ENCODE measurements at regions not wholly inside any gene's neighbourhood (a gene's known extent, or its start where the extent isn't known, plus 50 kb on each side); places are given as distances from the start of the nearest gene placed in this dataset.

DNA sequence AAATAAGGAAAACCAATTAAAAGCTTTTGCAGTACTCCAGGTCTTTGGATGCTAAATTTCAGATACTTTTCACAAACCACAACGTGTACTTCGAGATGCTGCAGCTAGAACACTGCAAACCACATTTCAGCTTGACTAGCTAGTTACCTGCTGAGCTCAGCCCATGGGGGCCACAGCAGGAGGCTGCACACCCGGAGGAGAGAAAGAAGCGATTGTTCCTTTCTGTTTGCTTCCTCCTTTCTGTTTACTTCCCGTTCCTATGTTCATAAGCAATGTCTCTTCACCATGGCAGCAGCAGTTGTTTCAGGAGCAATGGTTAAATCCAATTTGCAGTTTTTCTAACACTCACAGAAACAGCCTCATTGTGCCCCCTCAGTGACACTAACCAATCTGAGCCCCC lies 225.6 kb upstream of the FGGY start:
- DNase-seq, result no peak

DNA sequence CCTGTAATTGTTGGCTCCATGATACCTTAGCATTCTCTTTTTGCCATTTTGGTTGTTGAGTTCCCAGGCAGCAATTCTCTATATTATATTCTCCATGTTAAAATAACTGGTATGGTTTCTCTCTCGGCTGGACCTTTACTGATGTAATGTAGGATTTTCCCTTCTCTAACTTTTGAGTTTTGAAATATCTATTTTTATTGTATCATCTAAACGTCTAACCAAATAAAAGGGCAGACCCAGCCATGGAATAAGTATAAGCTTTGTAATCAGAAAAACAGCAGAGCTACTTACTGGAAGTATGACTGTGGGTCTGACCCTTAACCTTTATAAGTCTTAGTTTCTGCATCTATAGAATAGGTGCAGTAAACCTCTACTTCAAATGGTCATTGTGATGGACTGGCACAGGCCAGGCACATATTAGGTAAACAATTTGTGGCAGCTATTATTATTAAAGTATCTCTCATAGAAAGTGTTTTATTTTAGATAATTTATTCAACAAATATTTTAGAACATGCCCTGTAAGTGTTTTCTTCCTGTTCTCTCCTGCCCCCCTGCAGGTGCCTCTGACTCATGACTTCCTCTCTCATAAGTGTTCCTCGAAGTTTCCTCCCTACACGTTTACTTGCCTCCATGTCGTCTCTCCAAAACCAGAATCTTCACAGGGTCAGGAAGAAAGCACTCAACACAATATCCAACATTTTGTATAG lies 224.9 kb upstream of the FGGY start:
- no peak for DNase-seq

DNA sequence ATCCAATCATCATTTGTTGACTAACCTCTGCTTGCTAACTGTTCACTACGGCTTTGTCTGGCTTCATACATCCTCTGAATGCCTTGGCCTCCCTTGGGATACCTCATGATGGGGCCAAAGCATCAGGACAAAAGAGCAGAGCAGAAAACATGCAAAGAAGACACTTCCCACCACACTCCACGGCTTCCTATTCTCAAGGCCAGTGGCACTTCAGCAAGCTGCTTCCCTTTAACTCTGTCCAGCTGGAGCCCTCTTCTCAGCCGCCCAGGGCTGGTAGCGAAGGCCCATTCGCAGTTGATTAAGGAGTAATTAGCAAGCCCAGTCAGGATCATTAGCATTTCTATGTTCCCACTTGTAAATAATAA lies 224.3 kb upstream of the FGGY start:
- no peak for DNase-seq

GRCh38 chr1:59074598-59074997 lies 222.3 kb upstream of the FGGY start:
- DNase-seq, result no peak

GRCh38 chr1:59075021-59075420 lies 221.9 kb upstream of the FGGY start:
- DNase-seq, result no peak

GRCh38 chr1:59076612-59077011 lies 220.3 kb upstream of the FGGY start:
- no peak for DNase-seq

DNA sequence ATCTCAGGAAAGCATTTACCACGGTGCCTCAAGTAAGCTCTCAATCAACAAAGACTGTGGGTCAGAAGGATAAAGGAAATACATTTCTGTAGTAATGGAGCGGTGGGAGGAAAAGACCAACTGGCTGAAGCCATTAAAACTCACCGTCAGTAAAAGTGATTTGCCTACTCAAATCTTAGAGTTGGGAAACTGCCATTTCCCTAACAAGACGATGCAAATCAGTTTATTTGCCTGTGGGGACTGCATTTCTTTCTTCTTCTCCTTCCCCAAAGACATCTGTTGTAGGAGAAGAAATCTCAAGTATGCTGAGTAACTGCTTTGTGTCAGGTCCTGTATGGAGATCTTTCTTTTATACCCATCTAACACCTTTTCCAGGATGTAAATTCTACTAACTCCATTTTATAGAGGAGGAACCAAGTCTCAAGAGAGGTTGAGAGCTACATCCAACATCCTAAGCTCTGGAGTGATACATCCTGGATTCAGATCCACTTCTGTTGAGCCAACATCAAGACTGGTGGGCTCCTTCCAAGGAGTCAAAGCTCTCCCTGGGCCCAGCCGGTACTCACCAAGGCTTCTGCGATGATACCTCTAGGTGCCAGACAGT lies 219.3 kb upstream of the FGGY start:
- no peak for DNase-seq

GRCh38 chr1:59078070-59078800 lies 218.7 kb upstream of the FGGY start:
- DNase-seq, result no peak

DNA sequence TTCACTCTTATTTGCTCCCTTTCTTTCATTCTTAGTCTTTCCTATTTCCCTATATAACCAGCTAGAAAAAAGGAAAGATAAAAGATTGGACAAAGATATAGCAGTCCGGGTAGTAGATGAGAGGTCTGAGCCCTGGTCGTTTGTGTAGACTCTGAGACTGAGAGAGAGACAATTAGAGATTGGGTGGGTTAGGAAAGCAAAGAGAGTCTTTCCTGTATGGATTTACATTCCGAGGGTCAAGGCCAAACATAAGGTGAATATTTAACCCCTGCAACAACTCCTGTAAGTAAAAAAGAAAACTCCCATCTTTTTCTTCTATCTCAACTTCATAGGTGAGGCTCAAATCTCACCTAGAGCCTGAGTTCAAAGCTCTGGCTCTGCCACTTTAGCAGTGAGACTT lies 218.0 kb upstream of the FGGY start:
- no peak for DNase-seq

- no peak for DNase-seq
Observed at GRCh38 chr1:59079434-59080140, 217.3 kb upstream of the FGGY start.

GRCh38 chr1:59081181-59081580 lies 215.7 kb upstream of the FGGY start:
- no peak for DNase-seq

- no peak for DNase-seq
Observed at GRCh38 chr1:59081795-59082194, 215.1 kb upstream of the FGGY start.

DNA sequence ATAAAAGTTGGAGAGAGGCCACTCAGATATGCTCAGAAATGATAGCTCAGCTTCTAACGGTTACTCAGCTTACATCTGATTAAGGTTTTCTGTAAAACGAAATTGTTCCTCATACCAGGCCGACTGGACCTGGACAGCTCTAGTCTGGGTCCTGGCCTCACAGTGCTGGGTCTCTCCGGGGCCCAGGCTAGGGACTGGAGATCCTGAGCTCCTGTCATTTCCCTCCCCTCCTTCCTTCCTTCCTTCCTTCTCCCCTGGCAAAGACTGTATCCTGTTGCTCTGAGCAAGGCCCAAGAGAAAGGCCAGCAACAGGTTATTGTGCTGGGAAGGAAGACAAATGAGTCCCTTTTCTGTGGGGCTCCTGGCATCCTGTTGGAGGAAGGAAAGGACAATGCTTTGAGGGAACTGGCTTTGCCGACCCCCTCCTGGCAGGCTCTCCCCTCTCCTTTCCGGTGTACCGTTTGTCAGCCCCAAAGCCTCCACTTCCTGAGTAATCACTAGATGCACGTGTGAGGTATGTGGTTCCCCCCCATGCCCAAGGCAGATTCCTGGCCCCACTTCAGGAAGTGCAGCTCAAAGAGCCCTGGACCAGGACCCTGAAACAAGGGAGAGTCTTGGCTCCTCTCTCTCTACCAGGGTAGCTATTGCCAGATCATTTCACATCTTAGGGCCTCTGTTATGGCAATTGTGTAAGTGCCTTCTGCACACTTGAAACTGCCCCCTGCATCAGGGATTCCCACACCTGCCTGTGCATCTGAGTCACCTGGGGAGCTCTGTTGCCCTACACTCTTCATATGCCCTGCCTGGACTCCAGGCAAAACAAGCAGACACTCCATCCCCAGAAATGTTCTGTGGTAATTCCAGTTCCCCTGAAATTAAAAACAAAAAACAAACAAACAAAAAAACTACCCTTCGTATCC lies 212.7 kb upstream of the FGGY start:
- no peak for DNase-seq

DNA sequence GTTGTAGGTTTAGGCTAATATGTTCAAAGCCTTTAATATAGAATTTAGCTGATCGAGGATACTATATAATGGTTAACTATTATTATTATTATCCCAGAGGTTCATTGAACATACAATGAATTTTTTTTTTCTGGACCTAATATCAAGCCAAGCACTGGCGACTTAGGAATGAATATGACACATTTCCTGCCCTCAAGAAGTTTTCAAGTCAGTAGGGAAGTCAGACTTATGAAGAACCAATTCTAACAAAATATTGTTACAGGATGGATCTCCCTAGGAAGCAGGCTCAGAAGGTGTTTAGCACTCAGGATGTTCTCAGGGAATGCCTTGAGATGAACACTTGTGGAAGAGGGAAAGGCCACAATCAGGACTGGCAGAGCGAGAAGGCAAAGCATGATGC lies 211.8 kb upstream of the FGGY start:
- DNase-seq, result no peak

- DNase-seq, result no peak
Observed at GRCh38 chr1:59089036-59089798, 207.7 kb upstream of the FGGY start.

- DNase-seq, result no peak
Observed at GRCh38 chr1:59089922-59090457, 206.9 kb upstream of the FGGY start.

DNA sequence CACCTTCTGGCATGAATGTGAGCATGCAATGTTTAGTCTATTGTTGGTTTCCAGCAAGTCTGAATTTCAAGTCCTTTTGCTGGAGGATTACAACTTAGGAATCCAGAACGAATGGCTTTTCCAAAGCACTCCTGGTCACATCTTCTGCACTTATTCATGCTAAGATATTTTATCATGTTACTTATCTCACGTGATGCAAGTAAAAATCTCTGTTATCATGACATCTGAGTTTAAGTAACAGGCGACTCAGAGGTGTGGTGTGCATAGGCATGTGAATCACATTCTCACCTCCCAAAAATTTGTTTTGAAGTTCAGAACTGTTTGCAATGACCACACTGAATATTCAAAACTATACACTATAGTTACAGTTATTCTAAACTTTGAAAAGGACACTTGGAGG lies 204.8 kb upstream of the FGGY start:
- no peak for DNase-seq

- no peak for DNase-seq
Observed at GRCh38 chr1:59094001-59094400, 202.9 kb upstream of the FGGY start.

DNA sequence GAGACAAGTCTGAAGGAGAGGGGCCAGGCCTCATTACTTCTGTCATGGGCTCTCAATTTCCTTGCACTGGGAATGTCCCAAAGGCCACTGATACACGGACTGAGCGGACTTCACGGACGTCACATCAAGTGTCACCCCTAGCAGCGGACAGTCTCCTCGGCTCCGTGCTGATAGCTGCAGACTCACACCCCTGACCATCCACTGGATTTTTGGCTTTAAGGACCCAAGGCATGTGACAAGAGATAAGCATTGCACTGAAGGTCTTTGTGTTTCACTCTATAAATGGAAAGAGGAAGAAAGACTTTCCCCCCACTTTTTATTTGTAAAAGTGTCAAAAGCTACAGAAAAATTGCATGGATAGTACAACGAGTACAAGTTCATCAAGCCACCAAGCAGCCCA lies 200.4 kb upstream of the FGGY start:
- no peak for DNase-seq

DNA sequence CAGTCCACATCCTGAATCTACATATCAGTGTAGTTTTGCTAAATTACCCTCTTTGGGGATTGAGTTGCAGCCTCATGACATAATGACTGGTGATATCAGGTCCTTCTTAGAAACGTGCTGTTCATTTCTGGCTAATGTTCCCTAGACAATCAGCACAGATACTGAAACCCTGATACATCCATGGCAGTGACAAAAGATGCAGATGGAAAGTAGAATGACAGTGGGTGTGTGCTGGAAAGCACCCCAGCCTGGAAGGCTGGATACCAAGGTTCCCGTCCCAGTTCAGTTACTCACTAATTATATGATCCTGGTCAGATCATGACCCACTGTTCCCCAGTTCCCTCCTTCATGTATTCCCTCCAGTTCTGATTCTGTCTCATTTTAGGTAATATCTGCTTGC lies 198.2 kb upstream of the FGGY start:
- DNase-seq, result no peak

DNA sequence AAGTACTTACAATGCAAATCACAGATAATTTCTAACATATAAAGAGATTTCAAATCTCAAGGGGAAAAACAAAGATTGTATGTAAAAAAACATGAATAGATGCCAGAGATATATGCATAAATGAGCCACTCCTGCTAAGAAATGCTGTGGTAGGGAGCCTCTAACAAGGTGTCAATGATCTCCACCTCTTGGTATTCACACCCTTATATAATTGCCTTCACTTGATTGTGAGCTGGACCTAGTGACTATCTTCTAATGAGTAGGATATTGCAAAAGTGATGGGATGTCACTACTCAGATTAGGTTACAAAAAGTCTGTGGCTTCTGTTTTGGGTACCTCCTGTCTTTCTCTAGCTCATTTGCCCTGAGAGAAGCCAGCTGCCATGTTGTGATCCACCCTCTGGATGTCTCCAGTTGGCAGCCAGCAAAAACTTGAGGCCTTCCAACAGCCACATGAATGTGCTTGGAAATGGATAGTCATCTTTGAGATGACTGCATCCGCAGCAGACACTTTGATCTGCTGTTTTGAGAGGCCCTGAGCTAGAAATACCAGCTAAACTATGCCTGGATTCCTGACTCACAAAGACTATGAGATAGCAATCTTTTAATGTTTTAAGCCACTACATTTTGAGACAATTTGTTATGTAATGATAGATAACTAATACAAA lies 196.1 kb upstream of the FGGY start:
- no peak for DNase-seq
